Neuronal stem cell (in vitro differentiated cells): ENCODE measurements at regions not wholly inside any gene's neighbourhood (a gene's known extent, or its start where the extent isn't known, plus 50 kb on each side); places are given as distances from the start of the nearest gene placed in this dataset.

ENCODE experiments used
- DNase-seq: peaks from one replicate; pipeline ENCODE4 v3.0.0-alpha.2; 2013; ENCODE audit warnings: low spot score
- H2AFZ ChIP-seq: one replicate; pipeline ENCODE4 v1.6.1; 2013; ENCODE audit warnings: mild to moderate bottlenecking, low read length, inconsistent platforms
- H2AK5ac ChIP-seq: 2 replicates; pipeline ENCODE4 v1.6.1; 2013; ENCODE audit warnings: low read depth, mild to moderate bottlenecking, inconsistent platforms, low read length, moderate library complexity, mixed read lengths
- H2BK120ac ChIP-seq: 2 replicates; pipeline ENCODE4 v1.6.1; 2013; ENCODE audit warnings: low read depth, mild to moderate bottlenecking, inconsistent platforms, low read length, moderate library complexity, mixed read lengths
- H2BK12ac ChIP-seq: one replicate; pipeline ENCODE4 v1.6.1; 2013; ENCODE audit warnings: low read length, inconsistent platforms
- H2BK15ac ChIP-seq: 2 replicates; pipeline ENCODE4 v1.6.1; 2013; ENCODE audit warnings: mild to moderate bottlenecking, low read length, inconsistent platforms, mixed read lengths
- H2BK5ac ChIP-seq: one replicate; pipeline ENCODE4 v1.6.1; 2013; ENCODE audit warnings: inconsistent platforms, mild to moderate bottlenecking, low read length, moderate library complexity
- H3K14ac ChIP-seq: one replicate; pipeline ENCODE4 v1.6.1; 2013; ENCODE audit warnings: low read length, inconsistent platforms
- H3K18ac ChIP-seq: 2 replicates; pipeline ENCODE4 v1.6.1; 2013; ENCODE audit warnings: low read length, inconsistent platforms
- H3K23ac ChIP-seq: 2 replicates; pipeline ENCODE4 v1.6.1; 2013; ENCODE audit warnings: low read depth, mild to moderate bottlenecking, mixed read lengths, low read length, inconsistent platforms; ENCODE audit not compliant: poor library complexity
- H3K27ac ChIP-seq: replicated peaks from 3 replicates; pipeline ENCODE4 v1.5.1; 2013; ENCODE audit warnings: low read length, inconsistent platforms
- H3K27me3 ChIP-seq, 3 experiments: 2 replicates each; pipeline ENCODE4 v1.6.1; 2013; ENCODE audit warnings: low read length in 3 of 3, mild to moderate bottlenecking in 2 of 3, inconsistent platforms in 1 of 3, low read depth in 1 of 3, mixed read lengths in 1 of 3, moderate library complexity in 1 of 3; ENCODE audit not compliant: control insufficient read depth in 3 of 3, insufficient read depth in 3 of 3
- H3K36me3 ChIP-seq, 2 donors: replicated peaks in 1 of 2; 2 replicates each; pipeline ENCODE4 v1.6.1; 2013; ENCODE audit warnings: low read length in 2 of 2; ENCODE audit not compliant: control insufficient read depth in 2 of 2, insufficient read depth in 2 of 2
- H3K4ac ChIP-seq: 2 replicates; pipeline ENCODE4 v1.6.1; 2013; ENCODE audit warnings: inconsistent platforms, mild to moderate bottlenecking, low read length, moderate library complexity
- H3K4me1 ChIP-seq, 2 donors: 1 replicate in 1 of 2; 2 replicates in 1 of 2; pipeline ENCODE4 v1.6.1; 2013; ENCODE audit warnings: low read length in 2 of 2, low read depth in 1 of 2; ENCODE audit not compliant: control insufficient read depth in 2 of 2, insufficient read depth in 1 of 2
- H3K4me2 ChIP-seq: one replicate; pipeline ENCODE4 v1.6.1; 2013; ENCODE audit warnings: mild to moderate bottlenecking, low read length, inconsistent platforms; ENCODE audit not compliant: insufficient read depth, poor library complexity, severe bottlenecking
- H3K4me3 ChIP-seq, 2 donors: 2 replicates each; pipeline ENCODE4 v1.5.1; 2013; ENCODE audit warnings: low read length in 2 of 2, mild to moderate bottlenecking in 2 of 2, inconsistent platforms in 1 of 2, moderate library complexity in 1 of 2
- H3K79me1 ChIP-seq: one replicate; pipeline ENCODE4 v1.6.1; 2013; ENCODE audit warnings: low read depth, mild to moderate bottlenecking, inconsistent platforms, low read length, moderate library complexity
- H3K9ac ChIP-seq: one replicate; pipeline ENCODE4 v1.6.1; 2013; ENCODE audit warnings: mild to moderate bottlenecking, low read depth, low read length, inconsistent platforms; ENCODE audit not compliant: poor library complexity
- H3K9me3 ChIP-seq, 2 donors: replicated peaks in 1 of 2; 2 replicates each; pipeline versions ENCODE3 to v1.6.1; 2013; ENCODE audit warnings: low read length in 2 of 2, mild to moderate bottlenecking in 2 of 2, inconsistent platforms in 1 of 2, low read depth in 1 of 2, mixed read lengths in 1 of 2, moderate library complexity in 1 of 2; ENCODE audit not compliant: control insufficient read depth in 2 of 2, insufficient read depth in 1 of 2
- H4K8ac ChIP-seq: one replicate; pipeline ENCODE4 v1.6.1; 2013; ENCODE audit warnings: low read depth, mild to moderate bottlenecking, inconsistent platforms, low read length, moderate library complexity
- H4K91ac ChIP-seq: one replicate; pipeline ENCODE4 v1.6.1; 2013; ENCODE audit warnings: low read length, low read depth, mild to moderate bottlenecking, inconsistent platforms; ENCODE audit not compliant: poor library complexity
- WGBS, 2 donors: extraction: QIAGEN DNeasy Blood & Tissue Kit; methylation state at CpG; one replicate each; pipeline ENCODE4 v1.1.7; 2013; ENCODE audit warnings: missing lambda C conversion rate in 2 of 2, mixed read lengths in 1 of 2; ENCODE audit not compliant: insufficient read length in 2 of 2, insufficient replicate concordance in 1 of 2; ENCODE audit errors: extremely low coverage in 2 of 2; 5-methylcytosine and 5-hydroxymethylcytosine counted together

DNA sequence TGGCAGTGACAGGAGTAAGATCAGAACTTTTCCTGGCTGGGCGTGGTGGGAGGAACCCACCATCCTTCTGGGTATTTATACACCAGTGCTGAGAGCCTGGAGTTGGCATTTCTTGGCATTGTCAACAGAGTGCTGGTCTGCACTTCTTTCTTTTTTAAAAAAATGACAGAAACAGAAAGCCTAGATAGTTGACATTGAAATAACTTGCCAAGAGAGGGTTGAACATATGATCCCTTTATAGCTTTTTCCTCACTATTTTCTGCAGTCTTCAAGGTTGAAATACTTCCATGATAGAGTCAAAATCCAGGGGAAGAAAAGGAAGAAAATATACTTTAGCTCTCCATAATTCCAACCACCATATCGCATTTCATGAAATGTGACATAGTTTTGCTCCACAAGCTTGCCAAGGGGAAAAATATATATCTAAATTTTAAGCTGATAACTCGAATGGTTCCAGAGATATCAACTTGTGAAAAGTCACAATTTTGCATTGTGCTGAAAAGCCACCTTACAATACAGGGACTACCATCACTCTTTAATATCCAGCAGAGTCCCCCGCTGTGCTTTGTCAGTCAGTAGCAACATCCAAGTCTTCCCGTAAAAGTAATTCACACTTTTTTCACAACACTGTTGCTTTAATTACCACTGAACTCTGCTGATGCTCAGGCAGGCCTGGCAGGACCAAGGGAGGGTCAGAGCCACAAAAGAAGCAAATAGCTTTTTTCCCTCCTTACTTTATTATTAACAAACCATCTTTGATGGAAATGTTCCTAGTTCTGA, 764.9 kb upstream of the FANCL start:
- no peaks in the 10 kb centered on the region for H3K9me3 ChIP-seq
- H3K79me1 ChIP-seq = no peaks in the 10 kb centered on the region
- no peak overlapping the region for H3K23ac ChIP-seq
- no peak overlapping the region for H4K8ac ChIP-seq
- no CpG with 5 or more reads among the region's 5 CpGs for WGBS, 2 donors
- H3K9ac ChIP-seq = no peak overlapping the region
- no peak overlapping the region for H3K14ac ChIP-seq
- H3K27me3 ChIP-seq = no peaks in the 10 kb centered on the region
- no peak overlapping the region for H3K18ac ChIP-seq
- no peak overlapping the region for H3K4me2 ChIP-seq
- H2BK12ac ChIP-seq = no peak overlapping the region
- H3K4me1 ChIP-seq = peaks cover 0 to 12% of the 10 kb centered on the region in 2 donors
- H2AK5ac ChIP-seq = no peak overlapping the region
- no peak overlapping the region for H3K4me3 ChIP-seq
- H3K27ac ChIP-seq = no peak overlapping the region
- no peak overlapping the region for H2BK120ac ChIP-seq
- H3K4ac ChIP-seq = no peak overlapping the region
- no peak overlapping the region for H2BK5ac ChIP-seq
- peak overlapping the region; percentile 80 for H2AFZ ChIP-seq
- H3K36me3 ChIP-seq = no peaks in the 10 kb centered on the region
- DNase-seq = no peak
- no peak overlapping the region for H4K91ac ChIP-seq
- H2BK15ac ChIP-seq = no peak overlapping the region

DNA sequence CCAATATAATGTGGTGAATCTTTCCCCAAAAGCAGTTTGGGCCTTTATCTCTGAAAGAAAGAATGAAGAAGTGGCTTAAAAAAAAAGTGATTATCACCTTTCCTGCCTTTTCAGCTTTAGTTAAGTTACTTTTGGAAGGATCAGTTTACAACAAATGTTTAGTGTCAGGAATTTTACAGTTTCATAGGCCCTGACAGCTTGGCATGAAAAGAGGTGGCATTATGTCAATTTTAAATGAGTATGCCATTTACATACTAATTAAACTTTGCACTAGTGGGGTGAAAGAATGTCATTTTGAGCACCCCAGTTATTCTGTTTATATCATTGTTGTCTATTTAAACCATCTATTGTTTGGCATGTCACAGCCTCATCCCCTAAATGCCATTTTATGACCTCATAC, 763.5 kb upstream of the FANCL start:
- Histone ChIP-seq H3K4ac (no peak overlapping the region), H4K8ac (no peak overlapping the region), H3K27ac (no peak overlapping the region), H3K9ac (no peak overlapping the region), H3K23ac (no peak overlapping the region), H2BK15ac (no peak overlapping the region), H2BK12ac (no peak overlapping the region), H3K36me3 (no peaks in the 10 kb centered on the region), H3K4me2 (no peak overlapping the region), H3K18ac (no peak overlapping the region), H2AFZ (no peak overlapping the region), H3K14ac (no peak overlapping the region), H4K91ac (no peak overlapping the region), H3K27me3 (no peaks in the 10 kb centered on the region), H3K79me1 (no peaks in the 10 kb centered on the region), H2BK120ac (no peak overlapping the region), H2BK5ac (no peak overlapping the region), H2AK5ac (no peak overlapping the region), H3K9me3 (no peaks in the 10 kb centered on the region), H3K4me1 (peaks cover 0 to 12% of the 10 kb centered on the region in 2 donors), H3K4me3 (no peak overlapping the region)
- DNase-seq = no peak

DNA sequence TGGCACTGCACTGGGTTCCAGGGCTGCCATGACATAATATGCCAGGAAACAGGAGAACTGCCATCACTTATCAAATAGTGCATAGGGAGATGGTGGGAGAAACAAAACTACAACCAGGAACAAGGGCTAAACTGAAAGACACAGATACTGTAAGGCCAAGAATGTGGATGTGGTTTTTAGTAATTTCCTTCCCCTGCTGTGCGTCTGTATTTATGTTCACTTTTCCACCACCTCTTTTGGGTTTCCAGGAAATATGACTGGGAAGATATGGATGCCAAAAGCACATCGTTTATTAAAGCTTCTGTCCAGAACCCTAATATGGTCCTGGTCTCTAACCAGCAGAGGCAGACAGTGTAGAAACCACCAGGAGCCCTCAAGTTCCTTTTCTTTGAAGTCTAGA, 759.7 kb upstream of the FANCL start:
- H3K27me3 ChIP-seq = no peaks in the 10 kb centered on the region
- H2BK12ac ChIP-seq = no peak overlapping the region
- no CpG with 5 or more reads among the region's 2 CpGs for WGBS, 2 donors
- no peak overlapping the region for H3K4ac ChIP-seq
- H4K91ac ChIP-seq = no peak overlapping the region
- H3K14ac ChIP-seq = no peak overlapping the region
- no peak overlapping the region for H4K8ac ChIP-seq
- no peaks in the 10 kb centered on the region for H3K36me3 ChIP-seq
- no peak overlapping the region for H2BK120ac ChIP-seq
- no peak overlapping the region for H3K23ac ChIP-seq
- H3K9ac ChIP-seq = no peak overlapping the region
- no peak overlapping the region for H3K4me2 ChIP-seq
- DNase-seq = no peak
- no peaks in the 10 kb centered on the region for H3K79me1 ChIP-seq
- H3K4me3 ChIP-seq = no peak overlapping the region
- no peaks in the 10 kb centered on the region for H3K9me3 ChIP-seq
- H2BK5ac ChIP-seq = no peak overlapping the region
- H2BK15ac ChIP-seq = no peak overlapping the region
- H3K4me1 ChIP-seq = peaks cover 0 to 1% of the 10 kb centered on the region in 2 donors
- H2AK5ac ChIP-seq = no peak overlapping the region
- no peak overlapping the region for H3K18ac ChIP-seq
- H2AFZ ChIP-seq = no peak overlapping the region
- no peak overlapping the region for H3K27ac ChIP-seq

DNA sequence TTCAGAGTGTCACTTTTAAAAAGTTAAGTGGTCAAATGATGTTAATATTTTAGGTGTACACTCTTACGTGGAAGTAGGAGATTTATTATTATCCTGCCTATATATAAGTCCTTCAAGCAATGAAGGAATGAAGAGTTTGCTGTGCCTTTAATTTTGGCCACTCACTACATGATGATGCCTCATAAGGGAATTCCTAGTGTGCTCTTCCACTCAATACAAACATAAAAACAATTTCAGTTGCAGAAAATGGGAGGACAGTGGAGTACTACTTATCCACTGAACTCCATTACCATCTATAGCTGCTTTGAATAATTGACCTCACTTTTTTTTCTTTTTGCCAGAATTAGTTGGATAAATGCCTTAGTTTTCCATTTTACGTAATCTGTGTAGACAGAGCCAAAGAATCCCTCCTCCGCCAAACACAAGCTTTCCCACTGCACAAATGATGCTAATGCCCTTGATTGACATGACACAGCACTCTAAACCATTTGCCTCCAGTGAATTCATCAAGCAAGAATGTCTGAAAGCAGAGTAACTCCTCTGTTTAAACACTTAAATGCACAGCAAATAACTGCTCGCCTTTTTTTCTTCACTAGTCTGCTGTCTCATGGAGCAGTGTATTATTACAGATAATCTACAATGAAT, 751.1 kb upstream of the FANCL start:
- Histone ChIP-seq H3K36me3 (no peaks in the 10 kb centered on the region), H3K27ac (no peak overlapping the region), H4K91ac (no peak overlapping the region), H3K9me3 (no peaks in the 10 kb centered on the region), H3K4me3 (no peak overlapping the region), H3K14ac (no peak overlapping the region), H4K8ac (no peak overlapping the region), H2AFZ (peak overlapping the region; percentile 3), H3K23ac (no peak overlapping the region), H2BK120ac (no peak overlapping the region), H3K4me2 (no peak overlapping the region), H3K79me1 (no peaks in the 10 kb centered on the region), H2BK15ac (no peak overlapping the region), H3K18ac (no peak overlapping the region), H2BK5ac (no peak overlapping the region), H3K4ac (no peak overlapping the region), H2BK12ac (no peak overlapping the region), H3K27me3 (no peaks in the 10 kb centered on the region), H2AK5ac (no peak overlapping the region), H3K4me1 (peaks cover 0 to 9% of the 10 kb centered on the region in 2 donors), H3K9ac (no peak overlapping the region)
- WGBS, 2 donors = no CpG with 5 or more reads among the region's 4 CpGs
- DNase-seq = peak; percentile 9
